Neutrophil (primary cell): ENCODE measurements at regions not wholly inside any gene's neighbourhood (a gene's known extent, or its start where the extent isn't known, plus 50 kb on each side); places are given as distances from the start of the nearest gene placed in this dataset.
"Not testable (repeated sequence)": the region's sequence is repeated elsewhere in the genome, so short reads cannot be mapped to it uniquely, and the experiment has no call there.

ENCODE experiments used
- H3K27ac ChIP-seq: fragments of 200-600 bp; sonication (generic); 2 replicates; pipeline ENCODE4 v1.5.1; 2016; ENCODE audit warnings: mild to moderate bottlenecking, moderate library complexity
- H3K27me3 ChIP-seq: fragments of 200-600 bp; sonication (generic); 2 replicates; pipeline ENCODE4 v1.6.0; 2016; ENCODE audit warnings: mild to moderate bottlenecking
- H3K36me3 ChIP-seq: fragments of 200-600 bp; sonication (generic); 2 replicates; pipeline ENCODE4 v1.5.1; 2017
- H3K4me1 ChIP-seq, 2 experiments: fragments of 200-600 bp in 1 of 2; sonication (generic) in 1 of 2; 1 replicate in 1 of 2; 2 replicates in 1 of 2; pipeline versions ENCODE4 v1.5.1 to v1.6.1; 2013 to 2016; ENCODE audit warnings: low read depth in 1 of 2, low read length in 1 of 2, mild to moderate bottlenecking in 1 of 2, moderate library complexity in 1 of 2; ENCODE audit not compliant: control insufficient read depth in 1 of 2, insufficient read depth in 1 of 2
- H3K4me3 ChIP-seq, 2 experiments: fragments of 200-600 bp in 1 of 2; sonication (generic) in 1 of 2; 1 replicate in 1 of 2; 2 replicates in 1 of 2; pipeline ENCODE4 v1.5.1; 2013 to 2016; ENCODE audit warnings: low read depth in 1 of 2, low read length in 1 of 2, mild to moderate bottlenecking in 1 of 2, moderate library complexity in 1 of 2
- H3K9me3 ChIP-seq: fragments of 200-600 bp; sonication (generic); 2 replicates; pipeline ENCODE4 v1.5.1; 2016
- CTCF ChIP-seq: fragments of 200-600 bp; sonication (generic); IDR thresholded peaks from 2 replicates; pipeline ENCODE4 v1.5.1; 2016; ENCODE audit warnings: antibody characterized with exemption

GRCh38 chr4:174058846-174059245 lies 224.6 kb downstream of the FBXO8 start:
- H3K9me3 ChIP-seq, result no peaks in the 10 kb centered on the region
- H3K36me3 ChIP-seq, result no peaks in the 10 kb centered on the region
- no peak overlapping the region for H3K4me3 ChIP-seq
- no peak overlapping the region for H3K27ac ChIP-seq
- H3K27me3 ChIP-seq, result no peaks in the 10 kb centered on the region
- TF ChIP-seq CTCF, result no peak
- H3K4me1 ChIP-seq, result no peaks in the 10 kb centered on the region

GRCh38 chr4:174056959-174057358 lies 226.5 kb downstream of the FBXO8 start:
- no peak overlapping the region for H3K27ac ChIP-seq
- H3K36me3 ChIP-seq, result no peaks in the 10 kb centered on the region
- TF ChIP-seq CTCF, result no peak
- no peaks in the 10 kb centered on the region for H3K27me3 ChIP-seq
- no peaks in the 10 kb centered on the region for H3K4me1 ChIP-seq
- no peak overlapping the region for H3K4me3 ChIP-seq
- no peaks in the 10 kb centered on the region for H3K9me3 ChIP-seq

GRCh38 chr4:174055344-174055743 lies 228.1 kb downstream of the FBXO8 start:
- no peaks in the 10 kb centered on the region for H3K4me1 ChIP-seq
- no peak for TF ChIP-seq CTCF
- no peaks in the 10 kb centered on the region for H3K36me3 ChIP-seq
- no peak overlapping the region for H3K27ac ChIP-seq
- H3K9me3 ChIP-seq, result no peaks in the 10 kb centered on the region
- no peak overlapping the region for H3K4me3 ChIP-seq
- no peaks in the 10 kb centered on the region for H3K27me3 ChIP-seq

- no peak for TF ChIP-seq CTCF
- H3K4me1 ChIP-seq, result no peaks in the 10 kb centered on the region
These were observed 229.6 kb downstream of the FBXO8 start for GRCh38 chr4:174053895-174054294.

GRCh38 chr4:174047363-174047762 lies 236.1 kb downstream of the FBXO8 start:
- Histone ChIP-seq H3K4me1 (no peaks in the 10 kb centered on the region), H3K4me3 (no peak overlapping the region), H3K9me3 (no peaks in the 10 kb centered on the region), H3K27me3 (no peaks in the 10 kb centered on the region), H3K27ac (no peak overlapping the region), H3K36me3 (no peaks in the 10 kb centered on the region)
- no peak for TF ChIP-seq CTCF

More at GRCh38 chr4:174053895-174054294, 229.6 kb downstream of the FBXO8 start:
- no peak overlapping the region for H3K27ac ChIP-seq
- no peaks in the 10 kb centered on the region for H3K27me3 ChIP-seq
- H3K9me3 ChIP-seq, result no peaks in the 10 kb centered on the region
- no peaks in the 10 kb centered on the region for H3K36me3 ChIP-seq
- H3K4me3 ChIP-seq, result no peak overlapping the region

- H3K4me3 ChIP-seq, H3K36me3 ChIP-seq, H3K4me1 ChIP-seq, H3K27me3 ChIP-seq, H3K9me3 ChIP-seq, H3K27ac ChIP-seq: not testable (repeated sequence)
These were observed 237.6 kb downstream of the FBXO8 start for GRCh38 chr4:174045829-174046228.
